ENCODE measurements at regions not wholly inside any gene's neighbourhood (a gene's known extent, or its start where the extent isn't known, plus 50 kb on each side); places are given as distances from the start of the nearest gene placed in this dataset.

- TF ChIP-seq CTCF (IDR thresholded peaks at IDR 0.05), result no peak
- no peak for TF ChIP-seq POLR2A (IDR thresholded peaks at IDR 0.05)
Measured at GRCh38 chr7:26483843-26484242, 192.2 kb downstream of the SNX10 start.
